Adrenal gland (tissue), 9 donors: ENCODE measurements at regions not wholly inside any gene's neighbourhood (a gene's known extent, or its start where the extent isn't known, plus 50 kb on each side); places are given as distances from the start of the nearest gene placed in this dataset.

Experiments
- DNase-seq, 7 donors: peaks; one replicate each; pipeline ENCODE4 v3.0.0-alpha.2; 2019 to 2020
- H3K27ac ChIP-seq, 5 donors: fragments of 200-600 bp; sonication (generic) in 4 of 5; 1 replicate in 3 of 5; 2 replicates in 2 of 5; pipeline versions ENCODE4 v1.5.1 to v1.8.0; 2016 to 2020; ENCODE audit warnings: mild to moderate bottlenecking in 1 of 5
- H3K27me3 ChIP-seq: fragments of 200-600 bp; 2 replicates; pipeline ENCODE4 v1.8.0; 2021
- H3K36me3 ChIP-seq, 2 donors: fragments of 200-600 bp; replicated peaks in 1 of 2; 1 replicate in 1 of 2; 2 replicates in 1 of 2; pipeline versions ENCODE4 v1.5.1 to v1.8.0; 2018 to 2022
- H3K4me1 ChIP-seq, 2 donors: fragments of 200-600 bp; replicated peaks in 1 of 2; 1 replicate in 1 of 2; 2 replicates in 1 of 2; pipeline versions ENCODE4 v1.5.1 to v1.8.0; 2018 to 2021
- H3K4me3 ChIP-seq, 4 donors: fragments of 200-600 bp; sonication (generic) in 3 of 4; one replicate each; pipeline ENCODE4 v1.5.1; 2016 to 2018
- H3K9me3 ChIP-seq, 3 donors: fragments of 200-600 bp; sonication (generic) in 1 of 3; replicated peaks in 1 of 3; 1 replicate in 2 of 3; 2 replicates in 1 of 3; pipeline versions ENCODE4 v1.5.1 to v1.8.0; 2016 to 2021
- POLR2A ChIP-seq, 2 donors: fragments of 450-650 bp; IDR thresholded peaks; one replicate each; pipeline ENCODE4 v1.6.1; 2017; ENCODE audit warnings: antibody characterized with exemption in 2 of 2, mild to moderate bottlenecking in 2 of 2, moderate library complexity in 1 of 2
- WGBS, 4 donors: extraction: QIAGEN DNeasy Blood & Tissue Kit in 2 of 4; methylation state at CpG; one replicate each; pipeline versions ENCODE4 v1.1.5 to v1.1.7; 2013 to 2017; 5-methylcytosine and 5-hydroxymethylcytosine counted together
- intact Hi-C, 2 donors: fragments of 100-400 bp; cut with DNase I; formaldehyde crosslinking; loops; one replicate each; pipeline versions ENCODE4 v1.14.1 to v1.15.0; 2022 to 2023
- TF ChIP-seq, protein P1 (sequence below), 6 experiments: fragments of 450-650 bp in 4 of 6; fragments of 200-600 bp in 2 of 6; sonication (generic) in 1 of 6; IDR thresholded peaks; 1 replicate in 5 of 6; 2 replicates in 1 of 6; pipeline versions ENCODE4 v1.5.1 to v1.8.0; 2016 to 2021; ENCODE audit warnings: antibody characterized with exemption in 6 of 6, mild to moderate bottlenecking in 2 of 6, moderate library complexity in 1 of 6
- donor health status: healthy with polysubstance abuse.
- donor health status: Bipolar disorder and iron deficiency.
- donor health status: DM: yes; HTN: yes; CAD: no.
- donor health status: DM: no; HTN: no; CAD: no.
- donor health status: DM: no; HTN: no; CAD: no.

DNA sequence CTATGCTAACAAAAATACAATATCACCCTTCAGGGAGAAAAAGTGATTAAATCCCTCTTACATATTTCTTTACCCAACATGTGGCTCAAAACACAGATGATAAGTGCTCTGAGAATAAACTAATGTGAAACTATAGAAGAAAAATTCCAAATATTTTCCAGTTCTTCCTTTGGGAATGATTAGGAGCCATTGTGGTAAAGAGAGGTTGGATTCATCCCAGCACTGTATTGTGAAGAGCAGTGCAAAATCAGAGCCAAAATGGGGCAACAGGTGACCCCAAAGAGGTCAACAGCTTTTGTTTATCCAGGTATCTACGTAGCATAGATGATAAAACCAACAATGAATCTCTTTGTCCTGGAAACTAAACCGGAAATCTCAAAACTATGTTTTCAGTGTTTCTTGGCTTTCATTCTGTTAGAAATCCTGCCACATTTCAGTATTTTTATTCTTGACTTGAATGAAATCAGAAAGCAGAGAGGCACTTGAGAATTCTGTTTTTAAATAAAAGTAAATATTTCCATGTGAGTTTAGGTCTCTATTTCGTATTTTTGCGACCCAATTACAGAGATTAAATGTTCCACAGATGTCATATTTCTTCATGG is 120.4 kb upstream of the FST start:
- Histone ChIP-seq H3K27ac (no peak overlapping the region), H3K4me1 (peaks cover 0 to 5% of the 10 kb centered on the region in 2 donors), H3K4me3 (no peak overlapping the region), H3K36me3 (no peaks in the 10 kb centered on the region), H3K27me3 (no peaks in the 10 kb centered on the region), H3K9me3 (no peaks in the 10 kb centered on the region)
- TF ChIP-seq POLR2A (IDR thresholded peaks at IDR 0.05) = no peak
- TF ChIP-seq, protein P1, sequence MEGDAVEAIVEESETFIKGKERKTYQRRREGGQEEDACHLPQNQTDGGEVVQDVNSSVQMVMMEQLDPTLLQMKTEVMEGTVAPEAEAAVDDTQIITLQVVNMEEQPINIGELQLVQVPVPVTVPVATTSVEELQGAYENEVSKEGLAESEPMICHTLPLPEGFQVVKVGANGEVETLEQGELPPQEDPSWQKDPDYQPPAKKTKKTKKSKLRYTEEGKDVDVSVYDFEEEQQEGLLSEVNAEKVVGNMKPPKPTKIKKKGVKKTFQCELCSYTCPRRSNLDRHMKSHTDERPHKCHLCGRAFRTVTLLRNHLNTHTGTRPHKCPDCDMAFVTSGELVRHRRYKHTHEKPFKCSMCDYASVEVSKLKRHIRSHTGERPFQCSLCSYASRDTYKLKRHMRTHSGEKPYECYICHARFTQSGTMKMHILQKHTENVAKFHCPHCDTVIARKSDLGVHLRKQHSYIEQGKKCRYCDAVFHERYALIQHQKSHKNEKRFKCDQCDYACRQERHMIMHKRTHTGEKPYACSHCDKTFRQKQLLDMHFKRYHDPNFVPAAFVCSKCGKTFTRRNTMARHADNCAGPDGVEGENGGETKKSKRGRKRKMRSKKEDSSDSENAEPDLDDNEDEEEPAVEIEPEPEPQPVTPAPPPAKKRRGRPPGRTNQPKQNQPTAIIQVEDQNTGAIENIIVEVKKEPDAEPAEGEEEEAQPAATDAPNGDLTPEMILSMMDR (IDR thresholded peaks at IDR 0.05) = no peak
- DNase-seq = no peak
- 71 to 86% (median 77%) methylated on average over 4 of the region's 4 CpGs for WGBS, 4 donors
- intact Hi-C loops = no loop called here

DNA sequence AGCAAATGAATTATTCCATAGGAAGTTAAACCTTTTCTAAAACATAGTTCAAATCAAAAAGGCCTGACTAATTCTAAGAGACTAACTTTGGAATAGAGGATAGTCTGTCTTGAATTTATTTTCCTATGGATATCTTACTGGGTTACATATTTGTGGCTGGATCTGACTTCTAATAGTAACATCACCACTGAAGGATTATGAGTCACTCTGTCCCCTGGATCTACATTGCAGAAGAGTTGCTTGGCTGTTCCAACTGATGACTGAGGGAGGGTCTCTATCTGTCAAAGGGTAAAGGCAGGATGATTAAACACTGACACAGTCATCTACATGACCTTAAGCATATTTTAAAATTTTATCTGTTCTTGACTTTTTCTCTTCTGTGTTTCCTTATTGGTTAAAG is 119.6 kb upstream of the FST start:
- Histone ChIP-seq H3K4me1 (peaks cover 0 to 5% of the 10 kb centered on the region in 2 donors), H3K4me3 (no peak overlapping the region), H3K27me3 (no peaks in the 10 kb centered on the region), H3K36me3 (no peaks in the 10 kb centered on the region), H3K27ac (no peak overlapping the region), H3K9me3 (no peaks in the 10 kb centered on the region)
- TF ChIP-seq, protein P1 (IDR thresholded peaks at IDR 0.05) = no peak
- no peak for TF ChIP-seq POLR2A (IDR thresholded peaks at IDR 0.05)
- DNase-seq = no peak
- intact Hi-C loops = no loop called here

DNA sequence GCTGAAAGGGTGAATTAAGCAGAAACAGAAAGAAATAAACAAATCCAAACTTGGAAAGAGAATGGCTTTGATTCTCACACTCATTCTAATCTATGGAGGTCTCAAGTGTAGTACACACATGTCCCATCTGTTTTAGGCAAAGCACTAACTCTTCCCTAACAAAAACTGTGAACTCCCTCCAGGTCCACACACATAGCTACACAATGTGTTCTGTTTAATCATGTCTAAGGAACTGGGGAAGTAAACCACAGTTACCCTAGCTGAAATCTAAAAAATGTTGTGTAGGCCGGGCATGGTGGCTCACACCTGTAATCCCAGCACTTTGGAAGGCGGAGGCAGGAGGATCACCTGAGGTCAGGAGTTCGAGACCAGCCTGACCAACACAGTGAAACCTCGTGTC is 118.7 kb upstream of the FST start:
- H3K36me3 ChIP-seq = no peaks in the 10 kb centered on the region
- no peak for DNase-seq
- intact Hi-C loops = no loop called here
- H3K9me3 ChIP-seq = no peaks in the 10 kb centered on the region
- H3K27ac ChIP-seq = peak overlapping the region in 4 of 5 donors; percentile 31 to 72 (median 54)
- 85 to 95% (median 88%) methylated on average over 4 of the region's 4 CpGs for WGBS, 4 donors
- H3K4me1 ChIP-seq = peaks cover 0 to 5% of the 10 kb centered on the region in 2 donors
- no peak overlapping the region for H3K4me3 ChIP-seq
- TF ChIP-seq, protein P1 (IDR thresholded peaks at IDR 0.05) = no peak
- TF ChIP-seq POLR2A (IDR thresholded peaks at IDR 0.05) = no peak
- H3K27me3 ChIP-seq = no peaks in the 10 kb centered on the region

DNA sequence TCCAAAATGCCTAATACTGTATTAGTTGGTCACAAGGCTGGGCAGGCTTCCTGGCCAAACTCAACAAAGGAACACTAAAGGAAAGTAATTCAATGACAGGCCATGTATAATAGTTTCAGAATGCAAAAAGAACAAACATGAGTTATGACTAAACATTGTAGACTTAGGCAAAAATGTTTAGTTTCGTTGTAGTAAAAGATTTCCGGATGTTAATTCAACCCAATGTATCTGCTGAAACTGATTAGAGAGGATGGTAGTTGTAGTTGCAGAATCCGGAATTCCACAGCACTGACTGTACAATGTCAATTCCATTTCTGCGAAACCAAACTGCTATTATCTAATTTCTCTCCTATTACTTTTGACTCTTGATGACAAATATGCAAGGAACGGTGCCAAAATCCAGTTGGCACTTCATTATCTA is 117.9 kb upstream of the FST start:
- WGBS, 4 donors = 40 to 54% (median 44%) methylated on average over 5 of the region's 5 CpGs
- TF ChIP-seq, protein P1 (IDR thresholded peaks at IDR 0.05) = no peak
- no peak for TF ChIP-seq POLR2A (IDR thresholded peaks at IDR 0.05)
- Histone ChIP-seq H3K27ac (peak overlapping the region; percentile 31 to 72 (median 52)), H3K4me1 (peaks cover 0 to 5% of the 10 kb centered on the region in 2 donors), H3K36me3 (no peaks in the 10 kb centered on the region), H3K27me3 (no peaks in the 10 kb centered on the region), H3K9me3 (no peaks in the 10 kb centered on the region), H3K4me3 (peak overlapping the region in 1 of 4 donors; percentile 5)
- DNase-seq = peak; percentile 30 to 87 (median 72)
- intact Hi-C loops = no loop called here
